ENCODE measurements at regions not wholly inside any gene's neighbourhood (a gene's known extent, or its start where the extent isn't known, plus 50 kb on each side); places are given as distances from the start of the nearest gene placed in this dataset.

DNA sequence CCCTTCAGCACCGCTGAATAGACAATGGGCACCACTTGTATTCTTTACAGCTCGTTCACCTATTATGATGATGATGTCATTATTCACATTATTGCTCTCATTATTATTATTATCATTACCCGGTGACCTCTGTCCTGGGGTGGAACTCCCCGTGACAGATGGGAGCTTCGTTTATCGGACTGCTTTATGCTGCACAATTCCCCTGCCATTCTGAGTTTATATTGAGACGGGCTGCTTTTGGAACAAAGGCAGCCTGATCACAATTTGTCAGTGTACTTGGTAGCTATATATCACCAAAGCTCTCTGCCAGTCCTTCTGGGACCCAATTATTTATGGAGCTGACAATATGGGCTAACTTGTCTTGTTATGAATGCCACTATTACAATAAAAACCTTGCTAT, 1145.6 kb upstream of the WWC1 start:
- H3K36me3 ChIP-seq (replicated peaks in 1 of 2; ENCODE audit: control insufficient read depth in 1 of 2, insufficient read depth in 2 of 2, low read length in 2 of 2), result no peaks in the 10 kb centered on the region
- TF ChIP-seq CTCF (IDR thresholded peaks at IDR 0.05), result no peak
- Mint-ChIP-seq H3K4me1 (no peaks in the 10 kb centered on the region), H3K36me3 (no peaks in the 10 kb centered on the region), H3K27ac (no peak overlapping the region), H3K9me3 (peaks cover 0 to 7% (median 2%) of the 10 kb centered on the region in 7 donors), H3K4me3 (no peak overlapping the region), H3K27me3 (ENCODE audit: low read depth in 3 of 3) (no peaks in the 10 kb centered on the region)
- intact Hi-C loops (cut with micrococcal nuclease), result no loop called here
- no peaks in the 10 kb centered on the region for H3K9me3 ChIP-seq (replicated peaks in 1 of 2; ENCODE audit: control insufficient read depth in 1 of 2, insufficient read depth in 1 of 2, low read length in 2 of 2)
- no peaks in the 10 kb centered on the region for H3K27me3 ChIP-seq (ENCODE audit: control insufficient read depth in 2 of 2, insufficient read depth in 2 of 2, low read length in 2 of 2)
- no peak overlapping the region for H3K9ac ChIP-seq (ENCODE audit: insufficient read depth, low read length, poor library complexity, severe bottlenecking)
- no peak overlapping the region for H3K4me3 ChIP-seq (replicated peaks in 1 of 3; ENCODE audit: low read depth in 2 of 3, low read length in 3 of 3)
- no peaks in the 10 kb centered on the region for H4K20me1 ChIP-seq (ENCODE audit: insufficient read depth, low read length)
- no peak overlapping the region for H2AFZ ChIP-seq (ENCODE audit: insufficient read depth, low read depth, low read length, poor library complexity, severe bottlenecking)
- 95% methylated on average over 4 of the region's 7 CpGs for WGBS (ENCODE audit: insufficient coverage)
- DNase-seq, result no peak
- H3K27ac ChIP-seq (ENCODE audit: low read depth in 1 of 2, low read length in 2 of 2), result no peak overlapping the region
- H3K4me1 ChIP-seq (ENCODE audit: control insufficient read depth in 1 of 2, insufficient read depth in 2 of 2, low read length in 2 of 2), result no peaks in the 10 kb centered on the region
- no peak overlapping the region for H3K4me2 ChIP-seq (replicated peaks; ENCODE audit: extremely low read depth, low read length, poor library complexity, severe bottlenecking)
- H3K79me2 ChIP-seq (ENCODE audit: insufficient read depth, low read length), result no peaks in the 10 kb centered on the region

- intact Hi-C loops (cut with micrococcal nuclease), result no loop called here
- Mint-ChIP-seq H3K36me3 (no peaks in the 10 kb centered on the region), H3K27ac (no peak overlapping the region), H3K4me3 (no peak overlapping the region), H3K4me1 (no peaks in the 10 kb centered on the region), H3K27me3 (ENCODE audit: low read depth in 3 of 3) (no peaks in the 10 kb centered on the region), H3K9me3 (peaks cover 0 to 7% (median 2%) of the 10 kb centered on the region in 7 donors)
- Histone ChIP-seq H3K9ac (ENCODE audit: insufficient read depth, low read length, poor library complexity, severe bottlenecking) (no peak overlapping the region), H3K79me2 (ENCODE audit: insufficient read depth, low read length) (no peaks in the 10 kb centered on the region), H2AFZ (ENCODE audit: insufficient read depth, low read depth, low read length, poor library complexity, severe bottlenecking) (no peak overlapping the region), H3K9me3 (replicated peaks in 1 of 2; ENCODE audit: control insufficient read depth in 1 of 2, insufficient read depth in 1 of 2, low read length in 2 of 2) (no peaks in the 10 kb centered on the region), H4K20me1 (ENCODE audit: insufficient read depth, low read length) (no peaks in the 10 kb centered on the region), H3K36me3 (replicated peaks in 1 of 2; ENCODE audit: control insufficient read depth in 1 of 2, insufficient read depth in 2 of 2, low read length in 2 of 2) (no peaks in the 10 kb centered on the region), H3K27me3 (ENCODE audit: control insufficient read depth in 2 of 2, insufficient read depth in 2 of 2, low read length in 2 of 2) (no peaks in the 10 kb centered on the region), H3K4me3 (replicated peaks in 1 of 3; ENCODE audit: low read depth in 2 of 3, low read length in 3 of 3) (no peak overlapping the region), H3K4me1 (ENCODE audit: control insufficient read depth in 1 of 2, insufficient read depth in 2 of 2, low read length in 2 of 2) (no peaks in the 10 kb centered on the region), H3K27ac (ENCODE audit: low read depth in 1 of 2, low read length in 2 of 2) (no peak overlapping the region), H3K4me2 (replicated peaks; ENCODE audit: extremely low read depth, low read length, poor library complexity, severe bottlenecking) (no peak overlapping the region)
- no peak for TF ChIP-seq CTCF (IDR thresholded peaks at IDR 0.05)
- DNase-seq, result no peak
- 60% methylated on average over 1 of the region's 3 CpGs for WGBS (ENCODE audit: insufficient coverage)
Measured at GRCh38 chr5:167147879-167148278, 1143.6 kb upstream of the WWC1 start.

Measured in CD14-positive monocyte (primary cell).